ENCODE measurements at regions not wholly inside any gene's neighbourhood (a gene's known extent, or its start where the extent isn't known, plus 50 kb on each side); places are given as distances from the start of the nearest gene placed in this dataset.
A peak's percentile ranks its signal among the peaks of the same experiment; 100 is the strongest.

- ATAC-seq: no peak
- Histone ChIP-seq H3K27ac (no peak overlapping the region), H3K4me3 (no peak overlapping the region), H3K4me1 (peaks cover 0 to 35% (median 12%) of the 10 kb centered on the region in 3 donors), H3K9me3 (no peaks in the 10 kb centered on the region), H3K27me3 (no peaks in the 10 kb centered on the region), H3K36me3 (no peaks in the 10 kb centered on the region)
- no peak for TF ChIP-seq POLR2A (IDR thresholded peaks at IDR 0.05)
- no peak for TF ChIP-seq POLR2AphosphoS5 (IDR thresholded peaks at IDR 0.05)
- no peak for TF ChIP-seq EP300 (IDR thresholded peaks at IDR 0.05)
- no peak for TF ChIP-seq CTCF (IDR thresholded peaks at IDR 0.05)
- WGBS, 2 donors (ENCODE audit: low coverage in 1 of 2): 53% methylated on average over 3 of the region's 3 CpGs; no CpG with 5 or more reads in 1 of the 2 donors
Measured at GRCh38 chr3:72266016-72266370, 481.0 kb upstream of the PROK2 start.

- no peak for ATAC-seq
Measured at GRCh38 chr3:72265256-72266015, 480.5 kb upstream of the PROK2 start.

GRCh38 chr3:72263223-72263990 is 478.5 kb upstream of the PROK2 start:
- 74 to 85% methylated on average over 3 to 4 of the region's 4 CpGs for WGBS, 2 donors (ENCODE audit: low coverage in 1 of 2)
- Histone ChIP-seq H3K36me3 (no peaks in the 10 kb centered on the region), H3K4me3 (no peak overlapping the region), H3K4me1 (peaks cover 0 to 24% (median 2%) of the 10 kb centered on the region in 3 donors), H3K27ac (no peak overlapping the region), H3K9me3 (no peaks in the 10 kb centered on the region), H3K27me3 (no peaks in the 10 kb centered on the region)
- TF ChIP-seq POLR2AphosphoS5 (IDR thresholded peaks at IDR 0.05) (no peak), CTCF (IDR thresholded peaks at IDR 0.05) (no peak), EP300 (IDR thresholded peaks at IDR 0.05) (no peak), POLR2A (IDR thresholded peaks at IDR 0.05) (no peak)
- ATAC-seq: no peak

More at GRCh38 chr3:72265256-72266015, 480.5 kb upstream of the PROK2 start:
- H3K27ac ChIP-seq: no peak overlapping the region
- H3K36me3 ChIP-seq: no peaks in the 10 kb centered on the region
- H3K9me3 ChIP-seq: no peaks in the 10 kb centered on the region
- 72 to 92% methylated on average over 7 to 8 of the region's 9 CpGs for WGBS, 2 donors (ENCODE audit: low coverage in 1 of 2)
- peak in 1 of 4 experiments; percentile 28 for TF ChIP-seq CTCF (IDR thresholded peaks at IDR 0.05)
- TF ChIP-seq POLR2AphosphoS5 (IDR thresholded peaks at IDR 0.05): no peak
- no peak for TF ChIP-seq POLR2A (IDR thresholded peaks at IDR 0.05)
- peaks cover 0 to 30% (median 7%) of the 10 kb centered on the region in 3 donors for H3K4me1 ChIP-seq
- no peaks in the 10 kb centered on the region for H3K27me3 ChIP-seq
- no peak overlapping the region for H3K4me3 ChIP-seq

GRCh38 chr3:72262736-72263135 is 477.8 kb upstream of the PROK2 start:
- peaks cover 0 to 26% (median 2%) of the 10 kb centered on the region in 3 donors for H3K4me1 ChIP-seq
- no peak overlapping the region for H3K4me3 ChIP-seq
- no peaks in the 10 kb centered on the region for H3K9me3 ChIP-seq
- no peaks in the 10 kb centered on the region for H3K36me3 ChIP-seq
- H3K27me3 ChIP-seq: no peaks in the 10 kb centered on the region
- ATAC-seq: no peak
- TF ChIP-seq CTCF (IDR thresholded peaks at IDR 0.05) (no peak), EP300 (IDR thresholded peaks at IDR 0.05) (no peak), POLR2AphosphoS5 (IDR thresholded peaks at IDR 0.05) (no peak), POLR2A (IDR thresholded peaks at IDR 0.05) (no peak)
- H3K27ac ChIP-seq: no peak overlapping the region
- 23 to 55% methylated on average over 2 to 3 of the region's 3 CpGs for whole genome bisulfite sequencing, 2 donors (ENCODE audit: low coverage in 1 of 2)

Data from gastroesophageal sphincter (tissue), 4 donors.